ENCODE measurements at regions not wholly inside any gene's neighbourhood (a gene's known extent, or its start where the extent isn't known, plus 50 kb on each side); places are given as distances from the start of the nearest gene placed in this dataset.

- no peak overlapping the region for H3K4me2 ChIP-seq (ENCODE audit: insufficient read depth in 1 of 2, low read depth in 2 of 2, low read length in 2 of 2)
- H2BK120ac ChIP-seq (replicated peaks; ENCODE audit: low read depth, low read length), result no peak overlapping the region
- H3K23me2 ChIP-seq (ENCODE audit: low read depth, low read length), result no peaks in the 10 kb centered on the region
- H2BK20ac ChIP-seq (ENCODE audit: low read length), result no peak overlapping the region
- H3K56ac ChIP-seq (replicated peaks; ENCODE audit: insufficient read length, low read depth, low read length), result no peak overlapping the region
- no peak overlapping the region for H4K91ac ChIP-seq (replicated peaks; ENCODE audit: insufficient read length, low read length)
- H3K9ac ChIP-seq (replicated peaks in 1 of 4; ENCODE audit: extremely low read depth in 1 of 4, low read depth in 3 of 4, low read length in 3 of 4), result no peak overlapping the region
- ChIA-PET POLR2A (ENCODE audit: partially characterized antibody) (no interaction called here), CTCF (ENCODE audit: partially characterized antibody) (no interaction called here)
- H2BK5ac ChIP-seq (ENCODE audit: low read depth, low read length), result no peak overlapping the region
- no peak overlapping the region for H3K4ac ChIP-seq (replicated peaks; ENCODE audit: insufficient read length, low read depth, low read length)
- no peak overlapping the region for H2BK12ac ChIP-seq (ENCODE audit: low read depth, low read length)
- no peak overlapping the region for H3K27ac ChIP-seq (ENCODE audit: low read depth, low read length)
- H2AK5ac ChIP-seq (ENCODE audit: low read depth, low read length), result no peak overlapping the region
- peaks cover 0 to 4% (median 0%) of the 10 kb centered on the region in 4 experiments; a peak in 1 of 7 replicates for H3K4me1 ChIP-seq (replicated peaks in 1 of 4; ENCODE audit: control insufficient read depth in 3 of 4, insufficient read depth in 4 of 4, low read length in 3 of 4)
- H3K9me3 ChIP-seq (ENCODE audit: insufficient read depth in 2 of 2, low read depth in 1 of 2, low read length in 1 of 2), result no peaks in the 10 kb centered on the region
- H3K4me3 ChIP-seq (ENCODE audit: extremely low read depth in 1 of 4, insufficient read depth in 2 of 4, low read depth in 3 of 4, low read length in 4 of 4), result no peak overlapping the region
- DNase-seq (ENCODE audit: low read depth in 1 of 2, low spot score in 2 of 2), result no peak
- no peak overlapping the region for H3K23ac ChIP-seq (ENCODE audit: insufficient read length)
- H2BK15ac ChIP-seq (ENCODE audit: low read length), result no peak overlapping the region
- H2AFZ ChIP-seq (ENCODE audit: low read length), result no peak overlapping the region
- no peak overlapping the region for H4K8ac ChIP-seq (ENCODE audit: extremely low read depth, insufficient read depth, low read length)
- H3K79me1 ChIP-seq (ENCODE audit: low read depth, low read length), result no peaks in the 10 kb centered on the region
- no peak overlapping the region for H3K18ac ChIP-seq (ENCODE audit: extremely low read depth, low read length)
- H4K20me1 ChIP-seq (replicated peaks in 1 of 2; ENCODE audit: control insufficient read depth in 1 of 2, insufficient read depth in 2 of 2, low read length in 2 of 2), result no peaks in the 10 kb centered on the region
- WGBS, 2 experiments (ENCODE audit: extremely low coverage in 1 of 2, insufficient coverage in 1 of 2, insufficient read length in 1 of 2, insufficient replicate concordance in 2 of 2, low coverage in 1 of 2, low lambda C conversion rate in 2 of 2, missing lambda C conversion rate in 1 of 2), result 94% methylated on average over 1 of the region's 1 CpG; no CpG with 5 or more reads in 1 of the 2 experiments
- no peaks in the 10 kb centered on the region for H3K27me3 ChIP-seq (replicated peaks in 1 of 4; ENCODE audit: control insufficient read depth in 3 of 4, extremely low read depth in 1 of 4, insufficient read depth in 3 of 4, low read length in 3 of 4)
- no peak overlapping the region for H4K5ac ChIP-seq (ENCODE audit: insufficient read length, low read depth, low read length)
- H3K79me2 ChIP-seq (ENCODE audit: control insufficient read depth in 1 of 2, insufficient read depth in 2 of 2, low read length in 2 of 2), result no peaks in the 10 kb centered on the region
- FAIRE-seq, result no peak
- H3K14ac ChIP-seq (ENCODE audit: insufficient read length), result no peak overlapping the region
- no peaks in the 10 kb centered on the region for H3K36me3 ChIP-seq (ENCODE audit: control insufficient read depth in 2 of 4, insufficient read depth in 4 of 4, low read length in 3 of 4)
- TF ChIP-seq TBP (IDR thresholded peaks at IDR 0.05; ENCODE audit: low read depth, low read length) (no peak), RBBP5 (IDR thresholded peaks at IDR 0.05; ENCODE audit: borderline replicate concordance, low read depth, low read length) (no peak), SP2 (IDR thresholded peaks at IDR 0.05; ENCODE audit: low read length) (no peak), MAFK (IDR thresholded peaks at IDR 0.05; ENCODE audit: low read depth, low read length) (no peak), KDM4A (IDR thresholded peaks at IDR 0.05; ENCODE audit: low read depth, low read length, severe bottlenecking) (no peak), CTBP2 (IDR thresholded peaks at IDR 0.05; ENCODE audit: borderline replicate concordance, insufficient read depth, insufficient read length, low read length) (no peak), CREB1 (IDR thresholded peaks at IDR 0.05) (no peak), MAX (IDR thresholded peaks at IDR 0.05) (no peak), HDAC2 (IDR thresholded peaks at IDR 0.05; ENCODE audit: borderline replicate concordance in 1 of 2, low read depth in 2 of 2, low read length in 2 of 2) (no peak), TEAD4 (IDR thresholded peaks at IDR 0.05; ENCODE audit: low read depth, low read length) (no peak), ASH2L (IDR thresholded peaks at IDR 0.05; ENCODE audit: low read length) (no peak), POU5F1 (IDR thresholded peaks at IDR 0.05; ENCODE audit: low read depth, low read length) (no peak), ZNF274 (IDR thresholded peaks at IDR 0.05; ENCODE audit: borderline replicate concordance, extremely low read depth, low read length) (no peak), RAD21 (IDR thresholded peaks at IDR 0.05 in 1 of 2, conservative IDR thresholded peaks at IDR 0.05 in 1 of 2; ENCODE audit: low read depth in 2 of 2, low read length in 2 of 2) (no peak), BRCA1 (IDR thresholded peaks at IDR 0.05; ENCODE audit: low read depth, low read length) (no peak)
Observed at GRCh38 chr6:92495242-92495641, 924.1 kb downstream of the EPHA7 start.

Data from H1 (cell line).